HT-29 (cell line): ENCODE measurements at regions not wholly inside any gene's neighbourhood (a gene's known extent, or its start where the extent isn't known, plus 50 kb on each side); places are given as distances from the start of the nearest gene placed in this dataset.
"Not testable (repeated sequence)": the region's sequence is repeated elsewhere in the genome, so short reads cannot be mapped to it uniquely, and the experiment has no call there.

ENCODE experiments used
- DNase-seq: peaks from one replicate; pipeline ENCODE4 v3.0.0-alpha.2; 2015; ENCODE audit warnings: low spot score

DNA sequence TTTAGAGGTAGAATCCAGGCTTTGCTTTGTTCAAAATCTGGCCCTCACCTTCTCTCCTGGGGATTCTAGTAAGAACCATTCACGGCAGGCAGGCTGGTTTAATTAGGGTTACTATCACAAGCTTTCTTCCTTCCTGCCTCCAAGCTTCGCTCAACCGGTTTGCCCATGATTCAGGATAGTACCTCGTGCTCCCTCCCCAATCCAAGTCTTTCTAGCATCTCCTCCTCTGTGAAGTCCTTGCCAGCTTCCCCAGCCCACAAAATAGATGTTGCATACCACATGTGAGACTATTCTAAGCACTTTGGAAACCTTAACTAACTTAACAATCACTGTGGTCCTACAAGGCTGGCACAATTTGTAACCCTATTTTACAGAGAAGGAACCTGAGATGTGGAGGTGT, 135.1 kb downstream of the SOCS6 start:
- DNase-seq: peak; percentile 80

DNA sequence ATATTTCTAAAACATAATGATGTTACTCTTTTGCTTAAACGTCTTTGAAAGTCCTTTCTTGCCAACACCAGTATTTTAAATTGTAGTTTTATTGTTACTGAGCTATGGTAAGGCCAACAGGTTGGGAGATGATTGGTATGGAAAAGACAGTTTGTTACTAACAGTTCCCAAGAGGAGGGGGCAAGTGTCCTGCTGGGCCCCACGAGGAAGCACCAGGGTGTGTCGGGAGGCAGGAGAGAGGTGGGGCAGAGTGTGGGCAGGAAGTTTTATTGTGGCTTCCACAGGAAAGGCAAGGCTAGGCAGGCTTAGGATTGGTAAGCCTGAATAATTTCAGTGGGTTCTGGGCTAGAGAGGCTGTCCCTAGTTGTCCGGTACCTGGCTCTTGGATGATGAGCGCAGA, 134.3 kb downstream of the SOCS6 start:
- DNase-seq: no peak

DNA sequence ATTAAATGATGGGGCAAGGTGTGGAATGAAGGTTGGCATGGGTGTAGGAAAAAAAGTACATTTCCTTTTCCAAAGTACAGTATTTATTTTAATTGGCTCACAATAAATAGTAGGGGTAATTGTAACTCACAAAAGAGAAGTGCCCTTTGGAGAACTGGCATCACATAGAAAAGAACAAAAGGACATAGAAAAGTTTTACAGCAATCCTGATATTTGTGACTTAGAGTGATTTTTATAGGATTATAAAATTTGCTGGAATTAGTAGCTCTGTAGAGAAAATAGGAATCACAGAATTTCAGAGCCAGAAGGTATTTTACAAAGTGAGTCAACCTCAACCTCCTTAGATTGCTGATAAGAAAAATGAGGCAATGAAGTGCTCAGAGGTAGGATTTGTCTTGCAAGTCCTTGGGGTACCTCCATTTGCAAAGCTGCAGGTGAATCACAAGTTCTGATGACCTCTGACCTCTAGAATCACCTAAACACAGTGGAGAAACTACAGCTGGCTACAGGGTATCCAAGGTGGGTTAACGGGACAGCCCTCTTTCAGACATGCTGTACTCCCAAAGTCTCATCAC, 133.6 kb downstream of the SOCS6 start:
- DNase-seq: peak; percentile 51

DNA sequence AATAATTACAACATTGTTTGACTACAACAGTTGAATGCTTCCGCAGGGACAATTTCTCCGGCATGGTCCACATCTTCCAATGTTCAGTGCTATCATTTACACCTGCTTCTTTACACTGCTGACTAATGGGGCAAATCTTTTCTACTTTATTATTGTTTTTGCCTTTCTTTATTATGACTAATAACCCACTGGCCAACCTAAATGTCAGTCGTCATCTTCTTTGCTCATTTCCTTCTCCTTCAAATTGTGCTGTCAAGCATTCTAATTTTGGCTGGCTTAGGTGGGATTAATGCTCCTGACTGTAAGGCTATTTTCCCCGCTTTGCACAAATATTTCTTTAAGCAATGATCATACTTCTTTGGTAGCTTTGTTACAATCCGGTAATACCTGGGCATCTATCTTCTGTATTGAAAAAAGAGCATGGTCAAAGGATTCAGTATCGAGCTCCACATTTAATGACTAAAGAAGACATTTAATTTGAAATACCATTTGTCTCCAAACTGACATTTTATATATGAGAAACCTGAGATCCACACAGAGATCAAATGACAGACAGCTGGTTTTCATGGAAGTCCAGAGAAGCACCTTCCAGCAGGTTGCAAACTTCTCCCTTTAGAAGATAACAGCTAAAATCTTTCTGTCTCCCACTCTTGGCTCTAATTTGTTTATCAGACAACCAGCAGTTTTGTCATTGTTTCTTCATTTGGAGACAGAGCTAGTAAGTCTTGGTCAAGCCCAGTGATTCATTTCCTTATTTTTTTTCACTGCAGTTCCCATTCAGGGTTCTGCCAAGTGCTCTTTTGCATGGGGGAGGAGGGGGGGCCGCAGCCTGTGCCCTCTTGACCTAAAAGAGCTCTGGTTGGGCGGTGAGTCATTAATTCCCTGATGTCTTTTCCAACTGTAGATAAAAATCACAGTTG, 132.9 kb downstream of the SOCS6 start:
- DNase-seq: peak; percentile 77

DNA sequence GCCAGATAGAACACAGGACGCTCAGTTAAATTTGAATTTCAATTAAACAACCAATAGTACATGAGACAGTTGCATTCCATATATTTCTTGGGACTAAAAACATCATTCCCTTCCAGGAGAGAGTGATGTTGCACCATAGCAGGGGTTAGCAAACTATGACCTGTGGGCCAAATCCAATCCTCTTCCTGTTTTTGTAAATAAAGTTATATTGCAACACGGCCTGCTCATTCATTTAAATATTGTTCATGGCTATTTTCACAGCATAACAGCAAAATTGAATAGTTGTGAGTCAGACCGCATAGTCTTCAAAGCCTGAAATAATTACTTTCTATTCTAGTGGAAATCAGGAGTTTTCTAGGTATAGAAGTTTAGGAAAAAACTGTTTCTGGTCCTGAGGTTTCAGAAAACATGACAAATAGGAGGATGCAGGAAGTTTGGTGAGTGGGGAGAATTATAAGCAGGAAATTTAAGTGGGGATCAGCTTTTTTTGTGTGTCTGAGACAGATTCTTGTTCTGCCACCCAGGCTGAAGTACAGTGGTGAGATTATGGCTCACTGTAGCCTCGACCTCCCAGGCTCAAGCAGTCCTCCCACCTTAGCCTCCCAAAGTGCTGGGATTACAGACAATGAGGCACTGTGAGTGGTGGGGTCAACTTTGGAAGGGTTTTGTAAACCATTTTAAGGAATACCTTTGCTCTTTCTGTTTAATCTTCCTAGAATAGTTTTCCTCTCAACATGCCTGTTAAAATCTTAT, 131.5 kb downstream of the SOCS6 start:
- no peak for DNase-seq

DNA sequence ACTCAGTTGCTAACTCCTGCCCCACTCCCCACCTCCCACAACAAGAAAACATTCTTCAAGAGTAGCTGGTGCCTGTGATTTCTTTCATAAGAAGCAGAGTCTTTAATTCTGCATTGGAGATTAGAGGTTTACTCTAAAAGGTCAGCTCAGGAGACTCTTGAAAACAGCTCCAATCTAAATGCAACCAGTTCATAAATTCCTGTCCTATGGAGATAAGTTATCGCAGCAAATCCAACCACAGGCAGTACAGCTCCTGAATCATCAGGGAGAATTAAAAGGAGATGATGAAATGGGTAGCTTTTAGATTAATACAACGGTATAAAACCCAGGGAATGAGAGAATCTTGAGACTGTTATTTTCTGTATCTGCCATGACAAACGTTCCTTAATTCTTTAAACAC, 130.7 kb downstream of the SOCS6 start:
- DNase-seq: no peak

DNA sequence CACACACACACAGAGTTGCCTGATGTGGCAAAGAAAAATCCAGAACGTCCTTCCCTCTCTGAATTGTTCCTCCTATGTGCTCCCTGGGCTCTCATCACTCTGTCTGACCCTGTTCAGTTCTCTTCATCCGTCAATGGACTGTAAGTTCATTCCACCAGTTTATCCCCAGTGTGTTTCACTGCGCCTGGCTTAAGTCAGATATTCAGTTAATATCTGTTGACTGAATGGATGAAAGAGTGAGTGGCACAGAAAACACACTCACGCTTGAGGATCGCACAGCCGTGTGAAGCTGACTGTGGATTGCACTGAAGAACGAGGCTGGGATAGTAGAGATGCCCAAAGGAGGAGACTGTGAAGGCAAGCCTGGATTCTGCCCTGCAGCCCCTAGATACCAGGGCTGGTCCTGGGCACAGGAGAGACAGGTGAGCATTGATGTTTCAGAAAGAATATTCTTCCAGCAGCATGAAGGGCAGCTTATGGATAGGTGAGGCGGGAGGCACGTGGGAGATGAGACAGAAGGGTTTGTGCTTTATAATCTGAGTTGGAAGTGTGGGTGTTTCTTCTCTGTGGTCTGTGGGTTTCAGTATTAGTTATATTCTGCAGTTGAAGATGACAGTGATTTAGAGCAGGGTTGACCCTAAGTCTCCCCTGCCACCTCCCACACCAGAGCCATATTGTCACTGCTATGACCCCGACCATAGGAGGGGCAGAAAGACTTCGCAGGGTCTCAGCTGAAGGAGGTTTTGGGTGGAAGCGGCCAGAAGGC, 129.9 kb downstream of the SOCS6 start:
- DNase-seq: no peak

DNA sequence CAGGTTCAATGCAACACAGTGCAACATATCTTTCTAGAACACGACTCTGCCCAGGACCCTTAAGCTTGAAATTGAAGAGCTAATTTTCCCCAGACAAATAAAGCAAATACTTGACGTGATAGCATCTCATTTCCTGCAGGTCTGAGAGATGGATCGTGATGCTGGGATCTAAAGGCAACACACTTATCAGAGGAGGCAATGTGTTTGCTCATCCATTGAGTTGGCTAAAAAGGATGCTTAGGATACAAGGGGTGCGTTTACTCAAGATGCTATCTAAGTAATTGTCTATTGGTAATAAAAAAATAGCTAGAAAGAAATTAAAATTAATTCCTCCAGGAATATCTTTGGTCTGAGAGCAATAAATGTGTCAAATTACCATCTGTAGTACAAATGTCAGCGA, 129.0 kb downstream of the SOCS6 start:
- no peak for DNase-seq

DNA sequence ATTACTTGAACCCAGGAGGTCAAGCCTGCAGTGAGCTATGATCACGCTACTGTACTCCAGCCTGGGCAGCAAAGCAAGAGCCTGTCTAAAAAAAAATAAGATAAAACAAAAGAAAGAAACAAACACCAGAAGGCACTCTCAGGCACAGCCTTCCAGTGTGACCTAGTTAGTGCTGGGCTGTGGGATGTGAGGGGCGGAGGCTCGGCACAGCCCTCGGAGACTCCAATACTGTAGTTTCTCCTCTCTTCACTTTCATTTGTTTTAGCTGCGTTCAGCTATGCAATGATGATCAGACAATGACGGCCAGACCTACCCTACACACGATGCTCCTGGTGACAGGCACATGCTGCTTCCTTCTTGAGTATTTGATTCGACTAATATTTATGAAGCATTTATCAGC, 127.7 kb downstream of the SOCS6 start:
- DNase-seq: no peak

DNA sequence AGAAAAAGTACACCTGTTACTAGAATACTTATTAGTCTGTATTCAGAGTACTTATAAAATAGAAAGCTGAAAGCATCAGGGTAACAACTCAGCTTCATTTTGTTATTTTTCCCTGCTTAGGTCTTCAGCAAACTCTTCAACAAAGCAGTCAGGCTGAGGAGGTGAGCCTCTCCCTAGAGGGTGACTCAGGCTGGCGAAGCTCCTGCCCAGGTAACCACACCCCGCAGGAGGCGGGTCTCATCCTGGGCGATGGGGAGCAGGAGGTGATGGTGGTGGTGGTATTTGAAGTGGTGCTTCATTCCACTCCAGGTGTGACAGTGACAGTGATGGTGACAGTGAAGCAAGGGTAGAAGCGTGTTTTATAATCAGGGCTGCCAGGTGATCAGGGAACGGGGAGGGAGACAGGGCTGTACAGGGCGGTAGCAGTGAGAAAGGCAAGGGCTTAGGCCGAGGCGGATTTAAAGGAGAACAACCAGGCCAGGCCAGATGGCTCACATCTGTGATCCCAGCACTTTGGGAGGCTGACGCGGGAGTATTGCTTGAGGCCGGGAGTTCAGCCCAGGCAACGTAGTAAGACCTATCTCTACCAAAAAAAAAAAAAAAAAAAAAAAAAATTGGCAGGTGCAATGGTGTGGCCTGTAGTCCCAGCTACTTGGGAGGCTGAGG, 127.1 kb downstream of the SOCS6 start:
- DNase-seq: peak; percentile 48

DNA sequence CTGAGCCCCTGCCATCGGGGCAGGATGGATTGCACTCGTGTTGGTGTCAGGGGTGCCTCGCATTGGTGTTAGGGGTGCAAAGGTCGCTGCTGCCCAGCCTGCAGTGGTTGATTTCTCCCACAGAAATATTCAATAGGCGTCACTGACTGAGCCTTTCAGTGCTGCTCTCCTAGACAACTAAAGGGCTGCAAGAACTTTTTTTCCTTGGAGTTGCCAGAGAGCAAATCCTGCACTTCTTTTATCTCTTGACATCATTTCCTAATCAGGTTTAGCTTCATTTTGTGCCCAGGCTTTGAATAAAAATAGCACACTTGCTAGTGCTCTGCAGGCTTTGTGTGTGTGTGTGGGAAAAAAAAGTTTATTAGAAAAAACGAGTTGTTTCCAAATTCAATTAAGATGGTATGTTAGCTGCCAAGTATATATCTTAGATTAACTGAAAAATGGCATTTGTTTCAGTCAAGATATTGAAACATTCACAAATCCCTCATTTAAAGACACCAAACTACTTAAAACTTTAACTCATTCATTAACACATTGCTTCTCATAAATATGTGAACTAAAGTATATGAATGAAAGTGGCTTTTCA, 125.6 kb downstream of the SOCS6 start:
- no peak for DNase-seq

DNA sequence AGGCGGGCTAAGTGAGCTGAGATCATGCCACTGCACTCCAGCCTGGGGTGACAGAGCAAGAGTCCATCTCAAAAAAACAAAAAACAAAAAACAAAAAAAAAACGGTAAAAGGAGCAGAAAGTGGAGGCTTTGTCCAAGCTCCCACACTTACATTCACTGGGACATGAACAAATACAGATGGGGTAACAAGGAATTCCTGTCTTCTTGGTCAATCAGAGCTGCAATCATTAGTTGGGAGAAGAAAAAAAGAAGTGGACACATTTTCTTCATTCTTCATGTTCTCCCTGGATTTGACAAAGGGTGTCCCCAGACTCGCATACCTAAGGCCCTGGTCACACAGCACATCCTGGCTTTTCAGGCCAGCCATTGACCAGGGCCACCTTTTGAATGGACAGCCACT, 124.6 kb downstream of the SOCS6 start:
- no peak for DNase-seq

DNA sequence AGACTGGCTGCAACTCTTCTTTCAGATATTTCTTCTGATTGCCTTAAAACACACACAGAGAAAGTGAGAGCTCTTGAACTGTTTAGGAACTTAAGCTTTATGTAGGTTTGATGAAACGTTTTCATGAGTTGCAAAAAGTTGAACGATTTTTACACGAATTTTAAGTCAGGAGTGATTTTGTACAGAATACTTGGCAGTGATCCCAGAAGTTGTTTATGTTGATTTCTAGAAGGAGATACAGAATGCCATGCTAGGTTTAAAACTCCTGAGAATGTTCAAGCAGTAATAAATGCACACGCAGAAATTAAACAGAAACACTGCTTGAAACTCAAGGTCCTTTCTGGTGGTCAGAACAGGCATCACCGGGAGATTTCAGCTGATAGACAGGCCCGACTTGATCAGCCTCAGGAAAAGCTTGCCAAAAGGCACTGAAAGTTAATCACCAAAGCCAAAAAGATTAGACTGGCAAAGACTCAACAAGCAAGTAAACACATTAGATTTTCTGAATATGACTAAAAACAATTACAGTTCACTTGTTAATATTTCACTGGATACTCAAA, 123.1 kb downstream of the SOCS6 start:
- DNase-seq: no peak

DNA sequence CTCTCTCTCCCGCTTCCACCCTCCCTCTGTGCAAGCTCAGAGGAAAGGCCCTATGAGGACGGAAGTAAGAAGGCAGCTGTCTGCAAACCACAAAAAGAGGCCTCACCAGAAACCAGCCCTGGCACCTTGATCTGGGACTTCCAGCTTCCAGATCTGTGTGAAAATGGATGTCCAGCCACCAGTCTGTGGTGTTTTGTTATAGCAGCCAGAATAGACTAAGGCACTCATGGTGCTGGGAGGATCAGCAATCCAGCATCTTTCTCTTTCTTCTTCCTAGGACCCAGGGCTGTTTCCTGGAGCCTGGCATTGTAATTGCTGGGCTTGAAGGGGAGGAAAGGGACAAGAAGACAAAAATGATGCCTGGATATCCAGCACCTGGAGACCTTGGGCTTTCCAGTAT, 122.5 kb downstream of the SOCS6 start:
- no peak for DNase-seq

DNA sequence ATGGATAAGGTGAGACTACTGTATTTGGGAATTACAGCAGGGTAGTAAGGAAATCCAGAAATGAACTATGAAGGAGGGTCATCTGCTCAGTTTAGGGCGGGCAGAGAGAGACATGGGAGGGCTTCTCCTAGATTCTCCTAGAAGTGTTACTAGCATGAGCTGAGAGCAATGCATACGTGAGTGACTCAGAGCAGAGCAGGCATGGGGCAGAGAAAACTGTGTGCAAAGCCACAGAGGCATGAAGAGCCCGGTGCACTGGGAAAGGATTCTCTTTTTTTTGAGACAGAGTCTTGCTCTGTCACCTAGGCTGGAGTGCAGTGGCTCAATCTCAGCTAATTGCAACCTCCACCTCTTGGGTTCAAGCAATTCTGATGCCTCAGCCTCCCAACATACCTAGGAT, 116.2 kb downstream of the SOCS6 start:
- no peak for DNase-seq

DNA sequence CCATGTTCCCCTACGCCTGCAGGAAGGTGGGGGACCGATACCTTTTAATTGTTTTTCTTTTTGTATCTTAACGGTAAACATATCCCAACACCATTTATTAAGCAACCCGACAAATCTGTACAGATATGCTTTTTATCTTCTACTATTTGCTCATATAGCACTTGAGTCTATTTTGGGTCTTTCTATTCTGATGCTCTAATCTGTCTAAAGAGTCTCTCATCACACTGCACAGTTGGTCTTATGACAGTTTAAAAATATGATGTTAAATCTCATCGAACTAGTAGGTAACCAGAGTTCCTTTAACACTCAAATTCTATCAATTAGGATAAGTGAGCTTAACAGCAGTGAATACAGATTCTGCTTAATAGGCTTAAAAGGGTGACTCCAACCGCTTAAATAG, 111.6 kb downstream of the SOCS6 start:
- DNase-seq: no peak

DNA sequence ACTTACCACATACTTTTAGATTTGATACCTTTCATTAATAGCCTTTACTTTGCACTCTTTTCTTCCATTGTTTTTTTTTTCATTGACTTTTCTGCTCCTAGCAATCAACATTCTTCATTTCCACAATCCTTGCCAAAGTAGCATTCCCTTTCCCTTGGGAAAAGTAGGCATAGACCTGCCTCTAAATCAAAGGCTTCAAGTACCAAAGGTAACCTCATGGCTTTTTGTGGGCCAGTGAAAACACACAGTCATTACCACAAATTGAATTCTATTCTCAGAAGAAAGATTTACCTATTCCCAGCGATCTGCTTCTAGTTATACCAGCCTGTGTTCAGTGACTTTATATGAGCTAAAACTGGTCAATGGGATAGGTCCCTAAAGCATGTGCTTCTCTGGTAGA, 109.2 kb downstream of the SOCS6 start:
- no peak for DNase-seq

DNA sequence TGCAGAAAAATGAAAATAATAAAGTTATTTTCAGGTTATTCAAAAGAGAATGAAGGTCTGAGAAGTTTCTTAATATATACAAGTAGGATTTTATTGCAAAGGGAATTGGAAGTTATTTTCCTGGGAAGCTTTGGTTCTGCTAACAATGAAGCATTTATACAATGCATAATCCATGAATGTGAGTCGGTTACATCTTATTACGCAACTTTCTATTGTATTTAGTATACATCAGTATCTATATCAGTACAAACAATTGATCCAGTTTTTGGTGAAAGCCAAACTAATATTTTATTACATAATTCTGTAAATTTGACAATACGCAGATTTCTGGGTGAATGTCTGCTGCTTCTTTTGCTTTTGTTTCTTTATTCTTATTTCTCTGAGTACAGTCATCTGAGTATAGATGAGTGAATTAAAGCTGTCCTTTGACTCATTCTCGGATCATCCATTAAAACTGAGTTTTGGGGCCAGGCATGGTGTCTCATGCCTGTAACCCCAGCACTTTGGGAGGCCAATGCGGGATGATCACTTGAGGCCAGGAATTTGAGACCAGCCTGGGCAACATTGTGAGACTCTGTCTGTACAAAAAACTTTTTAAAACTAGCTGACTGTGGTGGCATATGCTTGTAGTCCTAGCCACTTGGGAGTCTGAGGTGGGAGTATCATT, 108.5 kb downstream of the SOCS6 start:
- DNase-seq: no peak

DNA sequence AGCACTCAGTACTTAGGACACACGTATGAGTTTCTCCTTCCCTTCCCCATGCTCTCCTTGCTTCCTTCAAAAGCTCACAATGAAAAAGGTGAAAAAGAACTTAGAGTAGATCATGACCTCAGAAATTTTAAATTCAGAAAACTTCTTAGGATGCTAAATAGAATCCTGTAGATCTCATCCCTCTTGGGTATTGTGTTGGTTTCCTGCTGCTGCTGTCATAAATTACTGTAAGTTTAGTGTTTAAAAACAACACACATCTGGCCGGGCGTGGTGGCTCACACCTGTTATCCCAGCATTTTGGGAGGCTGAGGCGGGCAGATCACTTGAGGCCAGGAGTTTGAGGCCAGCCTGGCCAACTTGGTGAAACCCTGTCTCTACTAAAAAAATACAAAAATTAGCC, 106.9 kb downstream of the SOCS6 start:
- DNase-seq: not testable (repeated sequence)

DNA sequence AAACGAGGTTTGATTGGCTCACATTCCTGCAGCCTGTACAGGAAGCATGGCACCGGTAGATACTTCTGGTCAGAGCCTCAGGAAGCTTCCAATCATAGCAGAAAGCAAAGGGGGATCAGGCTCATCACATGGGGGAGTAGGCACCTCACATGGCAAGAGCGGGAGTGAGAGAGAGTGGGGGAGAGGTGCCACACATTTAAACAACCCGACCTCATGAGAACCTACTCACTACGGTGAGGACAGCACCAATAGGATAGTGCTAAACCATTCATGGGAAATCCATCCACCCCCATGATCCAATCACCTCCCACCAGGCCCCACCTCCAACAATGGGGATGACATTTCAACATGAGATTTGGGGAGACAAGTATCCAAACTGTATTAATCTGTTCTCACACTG, 105.8 kb downstream of the SOCS6 start:
- DNase-seq: no peak
